ENCODE measurements at regions not wholly inside any gene's neighbourhood (a gene's known extent, or its start where the extent isn't known, plus 50 kb on each side); places are given as distances from the start of the nearest gene placed in this dataset.

GRCh38 chr2:234689911-234690379 is 193.1 kb upstream of the ARL4C start:
- TF ChIP-seq POLR2A (IDR thresholded peaks at IDR 0.05) (no peak), CTCF (IDR thresholded peaks at IDR 0.05) (no peak)

Data from lower leg skin (tissue), 3 donors.